ENCODE measurements at regions not wholly inside any gene's neighbourhood (a gene's known extent, or its start where the extent isn't known, plus 50 kb on each side); places are given as distances from the start of the nearest gene placed in this dataset.
"Not testable (repeated sequence)": the region's sequence is repeated elsewhere in the genome, so short reads cannot be mapped to it uniquely, and the experiment has no call there.

- intact Hi-C loops (cut with micrococcal nuclease) = no loop called here
- no peaks in the 10 kb centered on the region for H3K9me3 Mint-ChIP-seq
- no peak overlapping the region for H3K4me3 Mint-ChIP-seq
- no peaks in the 10 kb centered on the region for H3K4me1 Mint-ChIP-seq (ENCODE audit: low read depth)
- no peaks in the 10 kb centered on the region for H3K36me3 Mint-ChIP-seq (ENCODE audit: low read depth)
- H3K27ac Mint-ChIP-seq = no peak overlapping the region
- no peaks in the 10 kb centered on the region for H3K27me3 Mint-ChIP-seq (ENCODE audit: insufficient read depth)
- DNase-seq (ENCODE audit: low spot score) = no peak
These were observed 51.0 kb upstream of the PRB2 start for GRCh38 chr12:11446372-11446771.

DNA sequence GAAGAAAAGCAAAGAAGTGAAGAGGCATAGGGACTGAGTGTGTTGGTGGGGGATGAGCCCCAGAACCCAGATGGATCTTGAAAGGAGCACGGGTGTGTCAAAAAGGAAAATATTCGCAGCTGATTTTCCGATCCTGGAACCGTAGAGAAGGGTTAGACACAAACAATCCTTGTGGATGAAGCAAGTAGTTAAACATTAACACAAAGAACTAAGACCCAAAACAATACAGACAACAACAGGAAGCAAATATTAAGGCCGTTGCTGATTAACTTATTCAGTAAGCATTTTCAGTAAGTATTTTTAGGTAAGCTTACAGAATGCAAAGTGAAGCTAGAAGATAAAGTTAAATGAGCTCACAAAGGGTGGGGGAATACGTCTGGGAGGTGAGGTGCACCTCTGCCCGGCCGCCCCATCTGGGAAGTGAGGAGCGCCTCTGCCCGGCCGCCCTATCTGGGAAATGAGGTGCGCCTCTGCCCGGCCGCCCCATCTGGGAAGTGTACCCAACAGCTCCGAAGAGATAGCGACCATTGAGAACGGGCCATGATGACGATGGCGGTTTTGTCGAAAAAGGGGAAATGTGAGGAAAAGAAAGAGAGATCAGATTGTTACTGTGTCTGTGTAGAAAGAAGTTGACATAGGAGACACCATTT, 62.8 kb upstream of the PRB2 start:
- Mint-ChIP-seq H3K27me3 (ENCODE audit: insufficient read depth) (no peaks in the 10 kb centered on the region), H3K4me1 (ENCODE audit: low read depth) (no peaks in the 10 kb centered on the region), H3K9me3 (no peaks in the 10 kb centered on the region), H3K4me3 (no peak overlapping the region), H3K36me3 (ENCODE audit: low read depth) (no peaks in the 10 kb centered on the region), H3K27ac (no peak overlapping the region)
- intact Hi-C loops (cut with micrococcal nuclease) = no loop called here
- no peak for DNase-seq (ENCODE audit: low spot score)

DNA sequence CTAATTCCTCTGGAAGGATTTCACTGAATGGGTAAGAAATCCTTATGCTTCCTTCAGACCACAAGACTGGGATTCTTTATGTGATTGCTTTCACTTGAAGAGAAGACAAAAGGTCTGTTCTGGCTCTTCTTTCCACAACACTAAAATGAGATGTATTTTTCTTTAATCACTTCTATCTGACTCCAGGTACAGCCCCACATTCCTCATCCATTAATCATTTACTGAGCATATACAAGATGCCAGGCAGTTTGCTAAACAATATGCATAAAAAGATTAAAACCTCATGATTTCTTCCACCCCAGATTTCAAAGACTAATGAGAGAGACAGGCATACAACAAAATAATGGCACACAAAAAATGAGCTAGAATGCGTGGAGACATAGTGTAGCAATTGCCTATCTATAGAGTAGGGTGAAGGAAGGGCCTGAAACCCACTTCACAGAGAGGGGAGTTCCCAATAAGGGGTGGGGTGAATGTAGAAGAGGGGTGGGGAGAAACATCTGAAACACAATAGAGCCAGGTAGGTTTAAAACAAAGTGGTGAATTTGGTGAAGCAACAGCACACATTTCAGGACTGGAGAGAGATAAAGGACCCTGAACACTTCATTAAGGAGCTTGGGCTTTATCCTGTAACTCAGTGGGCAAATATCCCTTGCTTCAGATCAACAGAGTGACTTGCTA, 65.1 kb upstream of the PRB2 start:
- DNase-seq (ENCODE audit: low spot score) = no peak
- intact Hi-C loops (cut with micrococcal nuclease) = no loop called here
- Mint-ChIP-seq H3K4me3 (no peak overlapping the region), H3K9me3 (no peaks in the 10 kb centered on the region), H3K27ac (no peak overlapping the region), H3K27me3 (ENCODE audit: insufficient read depth) (no peaks in the 10 kb centered on the region), H3K4me1 (ENCODE audit: low read depth) (no peaks in the 10 kb centered on the region), H3K36me3 (ENCODE audit: low read depth) (no peaks in the 10 kb centered on the region)

- Mint-ChIP-seq H3K27me3 (ENCODE audit: insufficient read depth) (no peaks in the 10 kb centered on the region), H3K4me3 (no peak overlapping the region), H3K36me3 (ENCODE audit: low read depth) (no peaks in the 10 kb centered on the region), H3K9me3 (no peaks in the 10 kb centered on the region), H3K27ac (no peak overlapping the region), H3K4me1 (ENCODE audit: low read depth) (no peaks in the 10 kb centered on the region)
- no peak for DNase-seq (ENCODE audit: low spot score)
- intact Hi-C loops (cut with micrococcal nuclease) = no loop called here
These were observed 66.1 kb upstream of the PRB2 start for GRCh38 chr12:11461433-11461832.

GRCh38 chr12:11477110-11477509, 81.7 kb upstream of the PRB2 start:
- no peak overlapping the region for H3K27ac Mint-ChIP-seq
- no peaks in the 10 kb centered on the region for H3K4me1 Mint-ChIP-seq (ENCODE audit: low read depth)
- intact Hi-C loops (cut with micrococcal nuclease) = no loop called here
- peaks cover 10% of the 10 kb centered on the region for H3K27me3 Mint-ChIP-seq (ENCODE audit: insufficient read depth)
- no peak for DNase-seq (ENCODE audit: low spot score)
- H3K4me3 Mint-ChIP-seq = no peak overlapping the region
- H3K36me3 Mint-ChIP-seq (ENCODE audit: low read depth) = no peaks in the 10 kb centered on the region
- no peaks in the 10 kb centered on the region for H3K9me3 Mint-ChIP-seq

DNA sequence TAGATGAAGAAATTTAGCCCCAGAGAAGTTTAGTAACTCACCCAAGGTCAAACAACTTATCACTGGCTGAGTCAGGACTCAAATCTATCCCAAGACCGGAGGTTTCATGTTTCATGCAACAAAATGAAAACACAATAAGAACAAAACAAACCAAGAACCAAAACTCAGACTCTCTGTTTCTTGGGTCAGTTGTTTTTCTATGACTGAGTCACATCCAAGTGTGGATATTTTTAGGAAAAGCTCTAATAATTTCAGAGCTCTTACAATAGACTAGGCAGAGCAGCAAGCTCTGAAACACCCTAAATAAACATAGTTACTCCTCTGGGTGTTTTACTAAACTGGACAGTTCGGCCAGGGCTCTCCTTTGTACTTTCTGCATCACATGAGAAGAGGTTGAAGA, 87.6 kb upstream of the PRB2 start:
- no peaks in the 10 kb centered on the region for H3K9me3 Mint-ChIP-seq

GRCh38 chr12:11486623-11487444, 91.5 kb upstream of the PRB2 start:
- intact Hi-C loops (cut with micrococcal nuclease) = loop anchor here (1.0 to 5.0 kb wide), 5 partner anchors 259 to 1334 kb away; no protein-coding TSS in a partner anchor
- H3K4me1 Mint-ChIP-seq (ENCODE audit: low read depth) = peaks cover 11% of the 10 kb centered on the region
- H3K9me3 Mint-ChIP-seq = no peaks in the 10 kb centered on the region
- H3K27me3 Mint-ChIP-seq (ENCODE audit: insufficient read depth) = peaks cover 10% of the 10 kb centered on the region
- H3K4me3 Mint-ChIP-seq = no peak overlapping the region
- no peaks in the 10 kb centered on the region for H3K36me3 Mint-ChIP-seq (ENCODE audit: low read depth)
- DNase-seq (ENCODE audit: low spot score) = peak; percentile 68
- H3K27ac Mint-ChIP-seq = no peak overlapping the region

More for the DNA sequence above, 87.6 kb upstream of the PRB2 start:
- intact Hi-C loops (cut with micrococcal nuclease) = no loop called here
- Mint-ChIP-seq H3K4me3 (no peak overlapping the region), H3K4me1 (ENCODE audit: low read depth) (peaks cover 11% of the 10 kb centered on the region), H3K27ac (no peak overlapping the region), H3K36me3 (ENCODE audit: low read depth) (no peaks in the 10 kb centered on the region), H3K27me3 (ENCODE audit: insufficient read depth) (peaks cover 7% of the 10 kb centered on the region)
- no peak for DNase-seq (ENCODE audit: low spot score)

DNA sequence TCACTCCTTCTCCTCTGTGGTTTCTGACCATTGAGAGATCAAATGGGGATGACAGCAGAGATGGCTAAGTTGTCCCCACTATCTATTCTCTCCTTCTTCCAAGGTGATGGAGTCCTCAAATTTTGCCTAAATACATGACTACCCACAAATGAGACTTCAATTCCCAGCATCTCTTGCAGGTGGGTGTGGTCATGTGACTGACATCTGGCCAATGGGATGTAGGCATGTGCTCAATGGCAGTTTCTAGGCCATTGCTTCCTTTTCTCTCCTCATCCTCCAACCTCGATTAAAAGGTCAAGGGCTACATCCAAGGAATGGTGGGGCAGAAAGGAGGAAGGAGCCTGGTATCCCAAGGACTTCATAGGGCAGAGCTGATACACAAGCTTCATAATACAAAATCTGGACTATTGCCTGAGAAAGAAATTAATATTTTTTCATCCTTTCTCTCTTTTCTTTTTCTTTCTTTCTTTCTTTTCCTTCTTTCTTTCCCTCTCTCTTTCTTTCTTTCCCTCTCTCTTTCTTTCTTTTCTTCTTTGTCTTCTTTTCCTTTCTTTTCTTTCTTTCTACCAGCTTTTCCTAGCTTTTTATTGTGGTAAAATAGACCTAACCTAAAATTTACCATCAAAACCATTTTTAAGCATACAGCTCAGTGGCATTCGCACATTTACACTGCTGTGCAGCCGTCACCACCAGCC, 100.9 kb upstream of the PRB2 start:
- Mint-ChIP-seq H3K9me3 (no peaks in the 10 kb centered on the region), H3K36me3 (ENCODE audit: low read depth) (no peaks in the 10 kb centered on the region), H3K4me1 (ENCODE audit: low read depth) (no peaks in the 10 kb centered on the region), H3K27me3 (ENCODE audit: insufficient read depth) (peaks cover 10% of the 10 kb centered on the region), H3K27ac (no peak overlapping the region), H3K4me3 (no peak overlapping the region)
- DNase-seq (ENCODE audit: low spot score) = no peak
- intact Hi-C loops (cut with micrococcal nuclease) = no loop called here

DNA sequence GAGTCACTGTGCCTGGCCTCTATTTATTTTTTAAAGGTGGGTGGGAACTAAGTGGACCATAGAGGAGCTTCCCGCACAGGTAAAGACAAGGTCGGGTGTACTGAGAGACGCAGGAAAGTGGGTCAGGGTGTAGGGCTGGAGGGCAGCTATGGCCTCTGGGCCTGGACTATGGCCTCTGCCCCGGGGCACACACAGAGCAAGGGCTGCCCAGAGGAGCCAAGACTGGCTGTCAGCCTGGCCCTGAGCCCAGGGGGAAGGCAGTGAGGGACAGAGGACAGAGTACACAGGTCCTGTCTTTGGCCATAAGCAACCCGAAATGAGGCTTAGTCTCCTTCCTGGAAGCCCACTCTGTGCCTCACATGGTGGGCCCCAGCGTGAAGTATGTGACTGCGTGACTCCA, 102.1 kb upstream of the PRB2 start:
- no peaks in the 10 kb centered on the region for H3K36me3 Mint-ChIP-seq (ENCODE audit: low read depth)

GRCh38 chr12:11497995-11498394, 102.6 kb upstream of the PRB2 start:
- H3K27ac Mint-ChIP-seq = no peak overlapping the region
- DNase-seq (ENCODE audit: low spot score) = no peak
- no peak overlapping the region for H3K4me3 Mint-ChIP-seq
- no peaks in the 10 kb centered on the region for H3K9me3 Mint-ChIP-seq
- intact Hi-C loops (cut with micrococcal nuclease) = no loop called here
- H3K36me3 Mint-ChIP-seq (ENCODE audit: low read depth) = no peaks in the 10 kb centered on the region
- no peaks in the 10 kb centered on the region for H3K4me1 Mint-ChIP-seq (ENCODE audit: low read depth)
- peaks cover 15% of the 10 kb centered on the region for H3K27me3 Mint-ChIP-seq (ENCODE audit: insufficient read depth)

More for the DNA sequence above, 102.1 kb upstream of the PRB2 start:
- no peaks in the 10 kb centered on the region for H3K4me1 Mint-ChIP-seq (ENCODE audit: low read depth)
- no peaks in the 10 kb centered on the region for H3K9me3 Mint-ChIP-seq
- no peak overlapping the region for H3K4me3 Mint-ChIP-seq
- intact Hi-C loops (cut with micrococcal nuclease) = no loop called here
- no peak for DNase-seq (ENCODE audit: low spot score)
- H3K27me3 Mint-ChIP-seq (ENCODE audit: insufficient read depth) = peaks cover 15% of the 10 kb centered on the region
- H3K27ac Mint-ChIP-seq = no peak overlapping the region

GRCh38 chr12:11498574-11498973, 103.2 kb upstream of the PRB2 start:
- intact Hi-C loops (cut with micrococcal nuclease); H3K36me3 Mint-ChIP-seq (ENCODE audit: low read depth): not testable (repeated sequence)

GRCh38 chr12:11499806-11500187, 104.4 kb upstream of the PRB2 start:
- Mint-ChIP-seq H3K27ac (no peak overlapping the region), H3K36me3 (ENCODE audit: low read depth) (no peaks in the 10 kb centered on the region), H3K9me3 (no peaks in the 10 kb centered on the region), H3K27me3 (ENCODE audit: insufficient read depth) (peaks cover 15% of the 10 kb centered on the region), H3K4me1 (ENCODE audit: low read depth) (no peaks in the 10 kb centered on the region), H3K4me3 (no peak overlapping the region)
- intact Hi-C loops (cut with micrococcal nuclease) = no loop called here
- no peak for DNase-seq (ENCODE audit: low spot score)

More at GRCh38 chr12:11498574-11498973, 103.2 kb upstream of the PRB2 start:
- peaks cover 17% of the 10 kb centered on the region for H3K27me3 Mint-ChIP-seq (ENCODE audit: insufficient read depth)
- H3K27ac Mint-ChIP-seq; H3K9me3 Mint-ChIP-seq; DNase-seq (ENCODE audit: low spot score); H3K4me1 Mint-ChIP-seq (ENCODE audit: low read depth); H3K4me3 Mint-ChIP-seq: not testable (repeated sequence)

Measured in activated T-helper 1 cell treated with anti-CD3 and anti-CD28 coated beads, Interleukin-12 subunit alpha, Interleukin-12 subunit beta, Interleukin-2, Interleukin-4 antibody, amounts not matched to agents 30 ng/mL and 10 ng/mL and 1 ng/mL, durations not matched to agents 14 hours and 24 hours and 36 hours (primary cell).